NB4 (cell line): ENCODE measurements at regions not wholly inside any gene's neighbourhood (a gene's known extent, or its start where the extent isn't known, plus 50 kb on each side); places are given as distances from the start of the nearest gene placed in this dataset.

Experiments
- DNase-seq: peaks from one replicate; pipeline ENCODE4 v3.0.0; 2010; ENCODE audit warnings: low read depth
- H3K4me3 ChIP-seq: one replicate; pipeline ENCODE4 v1.5.1; 2011; ENCODE audit warnings: mild to moderate bottlenecking, low read depth, low read length, moderate library complexity
- MYC ChIP-seq: IDR thresholded peaks from 2 replicates; pipeline ENCODE4 v1.6.1; 2011; ENCODE audit warnings: low read depth, low read length
- POLR2A ChIP-seq: IDR thresholded peaks from 2 replicates; pipeline ENCODE4 v1.6.1; 2011; ENCODE audit warnings: mild to moderate bottlenecking; ENCODE audit not compliant: insufficient read length; ENCODE audit errors: extremely low read depth
- TF ChIP-seq, protein P1 (sequence below): IDR thresholded peaks from one replicate; pipeline ENCODE4 v1.5.1; 2012; ENCODE audit warnings: low read depth, low read length
- TF ChIP-seq, protein P2 (sequence below): IDR thresholded peaks from 2 replicates; pipeline ENCODE4 v1.6.1; 2011; ENCODE audit warnings: low read depth, low read length

DNA sequence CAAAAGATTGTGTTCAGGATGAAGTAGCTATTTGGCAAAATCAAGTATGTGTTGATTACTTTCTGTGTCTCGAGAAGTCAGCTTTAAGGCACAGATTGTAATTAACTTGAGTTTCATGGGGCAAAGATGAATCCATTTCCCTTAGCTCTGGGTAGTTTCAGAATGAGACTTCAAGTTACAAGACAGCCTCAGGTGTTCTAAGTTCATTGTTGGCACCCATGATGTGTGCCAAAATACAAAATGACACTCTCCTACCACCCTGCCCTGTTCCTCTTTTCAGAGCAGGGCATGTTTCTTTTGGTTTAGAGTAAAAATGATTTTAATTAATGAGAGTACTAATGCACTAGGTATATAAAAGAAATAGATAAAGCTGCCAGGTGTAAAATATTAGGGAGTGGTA lies 797.6 kb upstream of the POT1 start:
- no peak for DNase-seq
- no peak overlapping the region for H3K4me3 ChIP-seq
- TF ChIP-seq MYC (no peak), POLR2A (no peak)
- TF ChIP-seq, protein P1, sequence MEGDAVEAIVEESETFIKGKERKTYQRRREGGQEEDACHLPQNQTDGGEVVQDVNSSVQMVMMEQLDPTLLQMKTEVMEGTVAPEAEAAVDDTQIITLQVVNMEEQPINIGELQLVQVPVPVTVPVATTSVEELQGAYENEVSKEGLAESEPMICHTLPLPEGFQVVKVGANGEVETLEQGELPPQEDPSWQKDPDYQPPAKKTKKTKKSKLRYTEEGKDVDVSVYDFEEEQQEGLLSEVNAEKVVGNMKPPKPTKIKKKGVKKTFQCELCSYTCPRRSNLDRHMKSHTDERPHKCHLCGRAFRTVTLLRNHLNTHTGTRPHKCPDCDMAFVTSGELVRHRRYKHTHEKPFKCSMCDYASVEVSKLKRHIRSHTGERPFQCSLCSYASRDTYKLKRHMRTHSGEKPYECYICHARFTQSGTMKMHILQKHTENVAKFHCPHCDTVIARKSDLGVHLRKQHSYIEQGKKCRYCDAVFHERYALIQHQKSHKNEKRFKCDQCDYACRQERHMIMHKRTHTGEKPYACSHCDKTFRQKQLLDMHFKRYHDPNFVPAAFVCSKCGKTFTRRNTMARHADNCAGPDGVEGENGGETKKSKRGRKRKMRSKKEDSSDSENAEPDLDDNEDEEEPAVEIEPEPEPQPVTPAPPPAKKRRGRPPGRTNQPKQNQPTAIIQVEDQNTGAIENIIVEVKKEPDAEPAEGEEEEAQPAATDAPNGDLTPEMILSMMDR = no peak
- TF ChIP-seq, protein P2, sequence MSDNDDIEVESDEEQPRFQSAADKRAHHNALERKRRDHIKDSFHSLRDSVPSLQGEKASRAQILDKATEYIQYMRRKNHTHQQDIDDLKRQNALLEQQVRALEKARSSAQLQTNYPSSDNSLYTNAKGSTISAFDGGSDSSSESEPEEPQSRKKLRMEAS = no peak

DNA sequence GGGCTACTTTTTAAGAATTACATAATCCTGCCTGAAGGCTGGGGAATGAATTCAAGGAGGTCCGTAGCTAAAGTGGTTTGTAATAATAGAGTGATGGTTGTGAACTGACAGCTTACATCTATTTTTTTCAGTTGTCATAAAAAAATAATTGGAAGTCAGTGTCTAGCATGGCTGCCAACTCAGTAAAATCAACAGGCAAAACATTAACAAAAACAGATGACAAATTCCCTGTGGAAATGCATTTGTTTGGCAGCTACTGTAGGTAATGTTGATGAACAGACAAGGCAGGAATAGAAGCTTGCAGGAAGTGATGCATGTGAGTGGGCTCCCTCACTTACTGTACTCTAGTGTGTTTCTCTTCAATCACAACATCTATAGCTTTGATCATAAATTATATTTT lies 766.0 kb upstream of the POT1 start:
- TF ChIP-seq, protein P1 = no peak
- TF ChIP-seq POLR2A (no peak), MYC (no peak)
- TF ChIP-seq, protein P2 = no peak
- DNase-seq = no peak
- H3K4me3 ChIP-seq = no peak overlapping the region

DNA sequence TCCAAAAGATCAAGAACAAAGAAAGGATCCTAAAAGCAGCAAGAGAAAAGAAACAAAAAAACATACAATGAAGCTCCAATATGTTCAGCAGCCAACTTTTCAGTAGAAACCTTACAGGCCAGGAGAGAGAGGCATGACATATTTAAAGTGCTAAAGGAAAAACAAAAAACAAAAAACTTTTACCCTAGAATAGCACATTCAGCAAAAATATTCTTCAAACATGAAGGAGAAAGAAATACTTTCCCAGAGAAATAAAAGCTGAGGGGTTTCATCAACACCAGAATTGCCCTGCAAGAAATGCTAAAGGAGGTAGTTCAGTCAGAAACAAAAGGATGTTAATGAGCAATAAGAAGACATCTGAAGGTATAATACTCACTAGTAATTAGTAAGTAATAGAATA lies 753.5 kb upstream of the POT1 start:
- no peak overlapping the region for H3K4me3 ChIP-seq
- no peak for DNase-seq

DNA sequence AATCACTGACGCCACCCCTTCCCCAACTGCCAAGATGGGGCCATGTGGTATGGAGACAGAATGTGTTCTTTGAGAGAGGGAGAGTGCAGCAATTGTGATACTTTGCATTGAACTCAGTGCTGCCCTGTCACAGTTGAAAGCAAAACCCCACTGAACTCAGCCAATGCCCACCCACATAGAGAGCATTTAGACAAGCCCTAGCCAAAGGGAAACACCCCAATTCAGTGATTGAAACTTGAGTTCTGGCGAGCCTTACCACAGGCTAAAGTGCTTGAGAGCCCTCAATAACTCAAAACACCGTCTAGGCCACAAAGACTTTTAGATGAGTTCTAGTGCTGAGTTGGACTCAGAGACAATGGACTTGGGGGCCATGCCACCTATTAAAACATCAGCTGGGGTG lies 751.9 kb upstream of the POT1 start:
- TF ChIP-seq MYC = no peak
- TF ChIP-seq POLR2A = no peak
- TF ChIP-seq, protein P2 = no peak
- TF ChIP-seq, protein P1 = no peak
- no peak for DNase-seq
- no peak overlapping the region for H3K4me3 ChIP-seq

More for the DNA sequence above, 753.5 kb upstream of the POT1 start:
- TF ChIP-seq MYC (no peak), POLR2A (no peak)
- TF ChIP-seq, protein P2 = no peak
- TF ChIP-seq, protein P1 = no peak

DNA sequence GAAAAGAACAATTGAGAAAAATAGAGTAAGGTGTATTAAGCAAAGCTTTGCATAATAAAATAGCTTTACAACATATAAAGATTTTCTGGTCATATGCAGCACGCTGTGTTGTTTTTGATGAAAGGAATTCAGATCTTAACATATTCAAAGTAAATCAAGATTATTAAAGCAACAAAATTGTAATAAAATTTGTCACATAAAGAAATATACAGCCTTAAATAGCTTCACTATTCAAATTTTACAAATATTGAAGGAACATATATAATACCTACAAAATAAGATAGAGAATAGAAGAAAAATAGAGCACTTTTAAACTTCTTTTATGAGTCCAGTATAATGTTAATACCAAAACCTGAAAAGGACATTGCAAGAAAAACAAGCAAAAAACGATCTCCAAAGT lies 749.1 kb upstream of the POT1 start:
- TF ChIP-seq, protein P2 = no peak
- TF ChIP-seq, protein P1 = no peak
- DNase-seq = no peak
- H3K4me3 ChIP-seq = no peak overlapping the region

DNA sequence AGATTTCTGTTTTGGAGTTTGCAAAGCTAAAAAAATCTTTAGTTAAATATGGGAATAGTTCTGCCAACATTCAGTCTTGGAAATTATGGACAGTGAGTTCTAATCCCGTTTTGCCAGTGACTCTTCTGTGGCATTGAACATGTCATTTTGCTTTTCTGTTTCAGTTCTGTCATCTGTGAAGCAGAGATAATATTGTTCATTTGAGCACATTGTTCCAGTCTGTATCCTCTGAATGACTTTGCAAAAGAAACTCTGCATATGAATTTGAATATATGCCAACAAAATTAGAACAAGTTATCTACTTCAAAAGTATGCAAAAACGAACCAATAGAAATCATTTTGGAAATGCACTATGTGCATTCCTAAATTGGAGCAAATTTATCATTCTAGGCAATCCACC lies 746.0 kb upstream of the POT1 start:
- TF ChIP-seq, protein P1 = no peak
- TF ChIP-seq, protein P2 = no peak
- no peak for TF ChIP-seq MYC
- no peak for TF ChIP-seq POLR2A
- DNase-seq = no peak
- H3K4me3 ChIP-seq = no peak overlapping the region
